GM19324 (cell line): ENCODE measurements at regions not wholly inside any gene's neighbourhood (a gene's known extent, or its start where the extent isn't known, plus 50 kb on each side); places are given as distances from the start of the nearest gene placed in this dataset.

Experiments
- ATAC-seq: cut with Tn5 transposase; IDR thresholded peaks from one replicate; pipeline ENCODE4 v1.9.1; 2021; ENCODE audit warnings: mild to moderate bottlenecking, moderate library complexity; ENCODE audit not compliant: unreplicated experiment, low FRiP score

DNA sequence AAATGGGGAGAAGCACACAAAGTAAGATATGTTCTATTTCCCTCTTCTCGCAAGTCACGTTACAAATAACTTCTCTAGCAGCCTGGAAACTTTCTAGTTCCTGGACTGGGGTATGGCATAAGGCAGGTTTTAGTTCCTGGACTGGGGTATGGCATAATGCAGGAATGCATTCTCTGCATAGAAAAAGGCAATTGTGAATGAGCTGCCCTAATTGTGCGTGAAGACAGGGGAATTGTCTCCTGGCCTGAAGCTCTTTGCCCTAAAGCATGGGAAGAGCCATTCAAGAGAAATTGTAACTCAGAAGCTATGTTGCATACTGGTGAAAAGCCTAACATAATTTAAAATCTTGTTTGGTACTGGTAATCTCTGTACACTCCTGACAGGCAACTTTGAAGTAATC lies 54.3 kb upstream of the CBLB start:
- ATAC-seq, result no peak

DNA sequence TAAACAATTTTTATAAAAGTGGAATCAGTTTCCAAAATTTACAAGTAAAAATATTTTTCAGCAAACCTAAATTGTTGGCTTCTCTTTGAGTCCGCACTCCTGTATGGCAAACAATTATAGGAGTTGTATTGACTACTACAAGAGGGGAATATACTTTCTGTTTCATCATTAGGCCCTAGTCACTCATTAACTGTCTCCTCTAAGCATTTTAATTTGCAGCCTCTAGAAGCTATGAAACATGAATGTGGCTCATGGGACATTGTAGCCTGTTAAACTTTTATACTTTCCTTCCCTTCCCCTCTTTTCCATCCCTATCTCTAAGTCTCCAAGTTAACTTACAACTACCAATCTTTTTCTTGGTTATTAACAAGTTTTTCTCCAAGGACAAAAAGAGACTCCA lies 58.9 kb upstream of the CBLB start:
- no peak for ATAC-seq

DNA sequence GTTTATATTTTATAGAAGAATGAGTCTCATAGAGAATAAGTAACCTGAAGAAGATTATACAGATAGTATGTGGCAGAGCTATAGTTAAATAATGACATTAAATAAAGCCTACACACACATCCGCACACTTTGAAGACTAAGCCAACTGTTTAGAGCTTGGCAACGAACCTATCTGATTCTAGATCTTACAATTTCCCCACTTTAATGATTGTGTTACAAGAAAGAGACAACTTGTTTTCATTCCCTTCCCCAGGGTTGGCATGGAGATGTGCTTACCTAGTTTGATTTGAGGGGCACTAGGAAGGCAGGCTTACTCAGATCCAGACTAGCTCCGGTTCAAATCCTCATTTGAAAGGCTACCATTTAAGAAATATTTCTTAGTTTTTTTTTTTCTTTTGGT lies 61.9 kb upstream of the CBLB start:
- ATAC-seq, result no peak

DNA sequence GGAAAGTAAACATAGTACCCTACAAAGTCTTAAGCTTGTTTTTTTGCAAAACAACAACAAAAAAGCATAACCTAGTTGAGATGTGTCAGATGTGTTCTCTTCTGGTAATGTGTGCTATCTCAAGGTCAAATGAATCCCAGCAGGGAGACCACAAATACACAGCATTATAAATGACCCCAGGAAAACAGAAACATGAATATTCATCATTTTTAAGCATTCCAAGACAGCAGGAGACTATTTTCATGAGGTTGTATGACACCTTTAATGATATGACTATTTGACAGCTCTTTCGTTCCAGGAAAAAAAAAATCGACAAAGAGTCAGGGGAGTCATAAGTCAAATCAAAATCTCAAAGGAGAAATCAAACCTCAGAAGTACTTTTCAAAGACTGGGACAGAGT lies 62.7 kb upstream of the CBLB start:
- ATAC-seq, result no peak

DNA sequence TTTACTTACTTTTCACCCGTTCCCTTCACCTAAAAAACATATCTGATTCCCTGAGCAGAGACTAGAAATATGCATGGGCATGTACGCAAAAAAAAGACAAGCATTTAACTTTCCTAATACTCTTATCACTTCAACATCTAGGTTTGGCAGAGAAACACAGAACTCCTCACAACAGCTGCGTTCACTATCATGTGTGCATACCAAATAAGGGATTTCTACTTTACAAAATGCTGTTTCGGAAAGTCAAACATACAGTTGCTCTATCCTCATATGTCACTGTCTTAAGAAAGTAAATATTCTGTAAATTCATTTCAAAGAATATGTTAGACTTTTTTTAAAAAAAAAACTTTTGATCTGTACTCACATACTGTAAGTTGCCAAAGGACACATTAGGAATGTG lies 65.1 kb upstream of the CBLB start:
- no peak for ATAC-seq

DNA sequence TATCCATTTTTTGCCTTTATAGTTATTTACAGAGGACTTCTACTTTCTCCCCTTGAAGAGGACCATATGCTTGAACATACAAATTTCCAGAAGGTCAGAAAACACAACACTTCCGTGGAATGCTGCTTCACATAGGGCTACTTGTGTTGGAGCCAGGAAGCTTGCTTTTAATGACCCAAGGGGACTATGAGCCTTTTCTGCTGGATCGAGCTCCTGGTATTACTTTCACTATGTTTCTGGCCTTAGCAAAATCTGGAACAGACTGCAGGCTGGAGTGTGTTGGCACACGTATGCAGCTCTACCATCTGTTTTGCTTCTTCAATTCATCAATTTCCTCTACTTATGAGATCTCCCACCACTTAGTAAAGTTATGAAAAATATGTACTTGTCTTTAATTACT lies 69.3 kb upstream of the CBLB start:
- no peak for ATAC-seq

DNA sequence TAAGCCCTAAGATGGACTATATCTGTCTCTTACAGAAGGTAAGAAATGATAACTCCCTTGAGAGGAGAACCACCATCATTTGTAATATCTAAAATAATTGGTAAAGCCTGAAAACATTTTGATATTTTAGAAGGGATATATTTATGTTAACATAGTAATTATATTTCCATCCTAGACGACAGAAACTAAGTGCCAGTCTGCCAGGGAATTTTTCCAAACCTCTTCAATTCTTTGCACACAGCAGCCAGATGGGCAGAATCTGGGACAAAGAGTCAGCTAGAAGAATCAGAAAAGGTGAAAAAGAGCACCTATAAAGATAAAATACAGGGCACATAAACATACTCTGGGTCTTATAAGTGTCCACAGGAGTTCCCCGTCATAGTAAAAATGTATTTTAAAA lies 70.0 kb upstream of the CBLB start:
- ATAC-seq, result no peak

DNA sequence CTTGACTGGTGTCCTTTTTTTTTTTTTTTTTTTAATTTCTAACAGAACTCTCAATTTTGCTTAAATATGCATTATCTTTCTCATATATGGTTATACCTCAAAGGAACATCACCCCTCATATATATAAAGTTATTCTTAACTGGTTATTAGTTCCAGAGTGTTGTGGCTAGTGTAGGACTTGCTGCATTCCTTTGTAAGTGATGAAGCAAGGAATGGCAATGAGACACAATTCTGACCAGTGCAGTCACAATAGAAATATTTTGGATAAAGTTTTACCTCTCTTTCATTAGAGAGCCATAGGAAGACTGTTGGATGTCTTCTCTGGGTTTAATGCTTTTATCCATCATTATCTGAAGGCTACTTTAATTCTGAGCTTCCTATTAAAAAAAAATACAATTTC lies 75.5 kb upstream of the CBLB start:
- ATAC-seq, result no peak

DNA sequence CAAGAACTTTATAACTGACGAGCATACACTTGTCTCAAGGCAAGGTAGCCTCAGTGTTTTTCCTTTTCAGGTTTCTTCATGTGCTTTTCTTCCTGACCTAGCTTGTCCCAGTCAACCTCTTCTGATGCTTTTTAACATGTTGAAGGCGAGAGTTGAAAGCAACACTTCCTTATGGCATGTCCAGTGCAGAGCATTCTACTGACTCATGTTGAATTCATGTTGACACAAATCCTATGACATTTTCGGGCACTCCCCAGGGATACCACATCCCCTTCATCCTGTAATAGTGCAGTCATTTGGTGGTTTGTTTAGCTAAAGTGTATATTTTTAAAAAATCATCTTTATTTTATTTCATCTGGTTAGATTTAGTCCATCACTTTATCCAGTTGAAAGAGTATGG lies 75.9 kb upstream of the CBLB start:
- no peak for ATAC-seq

DNA sequence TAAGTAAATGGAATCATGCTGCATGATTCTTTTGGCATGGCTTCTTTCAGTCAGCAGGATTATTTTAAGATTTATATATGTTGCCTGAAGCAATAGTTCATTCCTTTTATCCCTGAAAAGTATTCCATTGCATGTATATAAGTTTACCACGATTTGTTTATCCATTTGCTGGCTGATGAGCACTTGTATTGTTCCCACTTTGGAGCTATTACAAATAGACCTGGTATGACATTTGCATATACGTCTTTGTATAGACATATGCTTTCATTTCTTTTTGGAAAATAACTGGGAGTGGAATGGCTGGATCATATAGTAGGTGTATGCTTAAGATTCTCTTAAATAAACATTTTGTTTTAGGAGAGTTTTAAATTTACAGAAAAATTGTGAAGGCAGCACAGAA lies 79.3 kb upstream of the CBLB start:
- no peak for ATAC-seq

DNA sequence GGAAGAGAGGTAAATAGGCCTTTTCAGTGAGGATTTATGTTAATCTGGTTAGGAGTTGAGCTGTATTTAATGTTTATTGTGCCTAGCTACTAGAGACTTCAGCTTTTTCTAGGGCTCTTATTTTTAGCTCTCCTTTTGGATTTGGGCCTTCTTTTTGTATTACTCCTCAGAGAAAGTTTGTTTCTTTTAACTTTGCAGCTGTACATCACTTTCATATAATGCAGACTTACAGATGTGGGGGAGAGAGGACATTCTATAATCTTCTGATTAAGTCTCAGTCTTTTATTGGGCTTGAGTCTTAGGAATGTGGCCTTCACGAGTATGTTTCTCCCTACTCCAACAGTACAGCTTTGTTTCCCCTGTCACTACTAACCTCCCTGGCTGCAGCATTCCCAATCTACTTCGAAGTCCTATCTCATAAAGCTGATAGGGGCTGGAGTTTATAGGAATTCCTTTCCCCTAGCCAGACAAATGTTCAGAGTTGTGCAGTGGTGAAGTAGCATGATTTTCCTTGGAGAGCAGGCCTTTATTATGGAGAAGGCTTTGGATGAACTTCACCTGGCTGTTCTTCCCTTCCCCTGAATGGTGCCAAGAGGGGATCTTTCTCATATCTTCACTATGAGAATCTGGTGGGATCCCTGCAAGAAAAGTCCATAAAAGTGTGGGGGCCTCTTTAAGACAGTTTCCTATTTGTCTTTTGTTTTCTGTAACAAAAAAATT lies 82.2 kb upstream of the CBLB start:
- no peak for ATAC-seq

DNA sequence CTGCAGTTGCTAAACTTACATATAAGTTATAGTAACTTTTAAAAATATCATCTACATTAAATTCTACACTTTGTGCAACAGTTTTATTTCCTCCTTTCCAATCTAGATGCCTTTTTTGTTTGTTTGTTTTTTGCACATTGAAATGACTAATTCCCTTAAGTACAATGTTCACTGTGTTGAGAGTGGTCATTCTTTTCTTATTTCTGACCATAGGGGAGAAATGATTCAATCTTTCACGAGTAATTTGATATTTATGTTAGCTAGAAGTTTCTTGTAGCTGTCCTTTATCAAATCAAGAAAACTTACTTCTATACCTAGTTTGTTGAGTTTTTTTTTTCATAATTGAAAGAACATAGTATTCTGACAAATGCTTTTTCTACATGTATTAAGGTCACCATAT lies 85.0 kb upstream of the CBLB start:
- ATAC-seq, result no peak

DNA sequence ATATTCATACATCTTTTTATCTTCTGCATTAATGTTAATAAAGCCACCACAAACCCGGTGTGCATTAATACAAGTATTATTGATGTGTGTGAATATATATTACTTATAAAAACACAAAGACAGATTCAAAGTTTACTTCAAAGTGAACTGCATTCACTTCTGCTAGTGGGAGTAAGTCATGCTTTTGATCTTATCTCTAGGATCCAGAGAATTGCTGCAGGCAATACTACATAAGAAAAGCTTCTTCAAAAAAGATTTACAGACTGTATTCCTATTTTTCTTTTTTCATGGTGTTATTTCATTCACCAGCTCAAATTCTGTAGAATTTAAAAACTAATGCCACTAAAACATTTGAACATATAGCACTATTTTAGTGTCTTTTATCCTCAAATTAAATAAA lies 87.5 kb upstream of the CBLB start:
- no peak for ATAC-seq

DNA sequence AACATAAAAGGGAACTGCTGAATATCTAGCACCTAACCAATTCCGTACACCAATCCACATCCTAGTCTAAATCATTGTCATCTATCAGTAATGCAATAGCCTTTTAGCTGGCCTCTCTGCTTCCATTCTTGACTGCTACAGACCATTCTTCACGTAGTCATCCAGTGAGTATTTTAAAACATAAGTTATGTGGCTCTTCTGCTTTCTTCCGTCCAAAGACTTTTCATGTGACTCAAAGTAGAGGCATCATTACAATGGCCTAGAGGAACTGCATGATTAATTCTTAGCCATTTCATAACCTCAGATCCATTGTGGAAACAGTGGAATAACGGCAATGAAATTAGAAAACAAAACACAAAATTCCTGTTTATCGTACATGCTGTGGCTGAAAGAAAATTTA lies 88.9 kb upstream of the CBLB start:
- ATAC-seq, result no peak

DNA sequence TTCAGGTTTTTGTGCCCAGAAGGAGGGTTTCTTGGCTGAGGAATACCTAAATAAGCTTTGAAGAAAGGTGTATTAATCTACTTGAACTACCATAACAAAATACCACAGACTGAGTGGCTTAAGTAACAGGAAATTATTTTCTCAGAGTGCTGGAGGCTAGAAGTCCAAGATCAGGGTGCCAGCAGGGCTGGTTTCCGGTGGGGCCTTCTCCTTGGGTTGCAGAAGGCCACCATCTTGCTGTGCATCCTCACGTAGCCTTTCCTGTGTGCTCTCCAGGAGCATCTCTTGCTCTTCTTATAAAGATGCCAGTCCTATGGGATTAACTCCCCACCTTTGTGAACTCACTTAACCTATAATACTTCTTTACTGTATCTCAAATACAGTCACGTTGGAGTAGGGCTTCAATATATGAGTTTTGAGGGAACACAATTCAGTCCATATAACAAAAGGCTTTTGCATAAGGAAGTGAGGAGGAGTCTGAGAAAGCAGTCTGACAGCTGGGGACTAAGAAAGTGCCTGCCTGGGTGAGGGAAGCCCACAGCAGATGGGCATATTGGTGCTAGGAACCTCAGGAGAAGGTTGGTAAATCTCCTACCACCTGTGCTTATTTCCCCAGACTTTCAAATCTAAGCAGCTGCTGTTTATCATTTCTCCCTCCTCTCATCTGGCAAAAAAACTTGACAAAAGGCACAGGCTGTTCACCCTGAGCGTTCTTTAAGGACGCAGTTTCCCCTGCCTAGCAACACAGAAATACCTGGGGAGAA lies 89.6 kb upstream of the CBLB start:
- no peak for ATAC-seq

DNA sequence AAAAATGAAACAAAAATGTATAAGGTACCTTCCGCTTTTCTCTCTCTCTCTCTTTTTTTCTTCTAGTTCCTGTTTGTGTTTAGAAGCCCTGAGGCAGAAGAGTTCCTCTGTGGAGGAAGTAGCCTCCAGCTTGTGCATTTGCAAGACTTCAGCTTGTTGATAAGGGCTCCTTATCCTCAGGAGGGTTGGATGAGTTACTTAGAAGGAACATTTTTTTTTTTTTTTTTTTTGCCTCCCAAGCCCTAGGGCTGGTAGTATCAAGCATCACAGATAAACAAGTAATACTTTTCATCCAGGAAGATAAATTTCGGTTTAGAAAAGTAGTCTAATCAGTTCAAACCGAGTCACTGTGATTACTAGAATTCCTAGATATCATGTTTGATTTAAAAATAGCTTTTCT lies 91.0 kb upstream of the CBLB start:
- no peak for ATAC-seq

DNA sequence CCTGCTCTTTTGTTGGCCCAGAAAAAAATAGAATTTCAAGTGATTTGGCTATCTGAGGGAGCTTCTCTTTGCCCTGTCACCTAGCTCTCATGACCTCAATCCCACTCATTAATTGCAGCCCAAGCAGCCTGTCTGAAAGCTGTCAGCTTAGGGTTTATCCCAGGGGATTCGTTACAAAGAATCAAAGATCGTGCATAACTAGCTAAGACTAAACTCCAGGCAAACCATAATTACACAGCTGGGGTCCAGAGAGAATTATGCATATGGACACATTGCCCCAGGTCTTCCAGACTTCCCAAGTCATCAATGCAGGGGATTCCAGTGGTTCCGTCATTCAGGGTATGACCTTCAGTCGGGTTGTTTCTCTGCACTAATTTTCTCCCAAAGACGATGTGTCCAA lies 91.6 kb upstream of the CBLB start:
- no peak for ATAC-seq

DNA sequence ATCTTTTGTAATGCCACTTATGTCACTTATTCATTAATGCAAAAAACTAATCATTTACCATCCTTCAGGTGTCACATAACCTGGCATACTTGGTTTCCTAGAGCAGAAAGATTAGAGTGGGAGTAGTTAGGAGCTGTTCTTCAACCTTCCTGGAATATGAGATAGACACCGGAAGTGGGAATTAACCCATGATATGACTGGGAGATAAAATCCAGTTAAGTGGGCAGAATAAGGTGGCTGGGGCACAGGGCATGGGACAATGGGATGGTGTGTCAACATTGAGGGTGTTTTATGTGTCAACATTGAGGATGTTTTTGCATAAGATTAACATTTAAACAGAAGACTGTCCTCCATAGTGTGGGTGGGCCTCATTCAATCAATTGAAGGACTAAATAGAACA lies 94.3 kb upstream of the CBLB start:
- no peak for ATAC-seq

DNA sequence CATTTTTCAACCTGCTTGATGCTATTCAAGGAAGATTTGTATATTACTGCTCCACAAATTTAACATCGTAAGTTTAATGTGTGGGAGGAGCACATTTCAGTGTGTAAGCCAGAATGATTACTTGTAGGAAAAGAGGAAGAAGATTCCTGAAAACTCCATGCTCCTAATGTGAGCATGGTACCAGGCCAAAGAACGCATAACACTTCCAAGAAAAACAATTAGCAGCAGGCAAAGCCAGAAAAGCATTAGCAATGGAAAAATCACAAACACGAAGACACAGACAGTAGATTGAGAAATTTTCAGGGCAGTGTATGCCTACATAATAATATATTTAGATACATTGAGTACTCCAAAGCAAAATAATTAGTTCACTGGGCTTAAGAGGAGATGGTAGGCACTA lies 96.6 kb upstream of the CBLB start:
- no peak for ATAC-seq

DNA sequence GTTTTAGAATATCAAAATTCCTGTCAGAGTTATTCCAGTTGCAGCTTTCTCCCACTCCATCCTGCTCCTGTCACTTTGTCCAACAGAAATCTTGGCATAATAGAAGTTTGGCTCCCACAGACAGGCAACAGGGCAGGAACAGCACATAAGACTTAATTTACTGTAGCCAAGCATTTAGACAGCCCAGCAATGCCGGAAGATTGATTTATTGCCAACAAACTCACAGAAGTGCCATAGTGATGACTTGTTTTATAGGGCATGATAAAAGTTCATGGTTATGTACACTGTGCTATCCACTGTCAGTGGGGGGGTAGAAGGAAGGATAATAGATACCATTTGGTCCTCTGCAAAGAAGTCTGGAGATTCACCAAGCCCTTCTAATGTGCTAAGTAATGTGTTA lies 98.3 kb upstream of the CBLB start:
- ATAC-seq, result no peak

DNA sequence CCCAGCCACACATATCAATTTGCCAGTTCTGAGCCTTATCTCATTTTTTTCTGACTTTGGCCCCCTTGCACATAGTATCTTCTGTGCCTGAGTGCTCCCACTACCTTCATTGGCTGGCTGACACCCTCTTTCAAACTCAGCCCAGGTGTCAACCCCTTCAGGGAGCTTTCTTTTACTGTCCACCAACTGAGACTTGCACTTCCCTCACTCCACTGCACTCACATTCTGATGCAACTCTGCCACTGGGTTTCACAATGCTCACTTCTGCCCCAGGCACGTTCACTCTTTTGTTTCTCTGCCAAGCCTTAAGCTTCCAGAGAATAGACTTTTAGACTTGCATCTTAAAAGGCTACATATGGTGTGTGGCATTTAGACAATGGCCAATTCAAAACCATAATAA lies 101.5 kb upstream of the CBLB start:
- no peak for ATAC-seq

DNA sequence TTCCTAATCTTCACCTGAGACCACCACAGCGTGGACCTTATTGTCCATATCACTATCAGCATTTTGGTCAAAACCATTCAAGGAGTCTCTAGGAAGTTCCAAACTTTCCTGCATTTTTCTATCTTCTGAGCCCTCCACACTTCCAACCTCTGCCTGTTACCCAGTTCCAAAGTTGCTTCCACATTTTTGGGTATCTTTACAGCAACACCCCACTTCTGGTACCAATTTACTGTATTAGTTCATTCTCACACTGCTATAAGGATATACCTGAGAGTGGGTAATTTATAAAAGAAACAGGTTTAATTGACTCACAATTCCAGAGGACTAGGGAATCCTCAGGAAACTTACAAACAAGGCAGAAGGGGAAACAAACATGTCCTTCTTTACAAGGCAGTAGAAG lies 103.3 kb upstream of the CBLB start:
- no peak for ATAC-seq
